Body of pancreas (tissue), 4 donors: ENCODE measurements at regions not wholly inside any gene's neighbourhood (a gene's known extent, or its start where the extent isn't known, plus 50 kb on each side); places are given as distances from the start of the nearest gene placed in this dataset.

Experiments
- CTCF ChIP-seq, 7 experiments: fragments of 450-650 bp in 4 of 7; fragments of 200-600 bp in 3 of 7; sonication (generic) in 3 of 7; IDR thresholded peaks; one replicate each; pipeline ENCODE4 v1.5.1; 2016 to 2019; ENCODE audit warnings: antibody characterized with exemption in 7 of 7
- POLR2A ChIP-seq, 3 donors: fragments of 450-650 bp; IDR thresholded peaks; one replicate each; pipeline ENCODE4 v1.6.1; 2016; ENCODE audit warnings: antibody characterized with exemption in 3 of 3, mild to moderate bottlenecking in 2 of 3

- TF ChIP-seq CTCF (IDR thresholded peaks at IDR 0.05) (no peak), POLR2A (IDR thresholded peaks at IDR 0.05) (no peak)
Observed at GRCh38 chr5:104452550-104452949, 890.0 kb upstream of the NUDT12 start.
